HG02763 (cell line): ENCODE measurements at regions not wholly inside any gene's neighbourhood (a gene's known extent, or its start where the extent isn't known, plus 50 kb on each side); places are given as distances from the start of the nearest gene placed in this dataset.
A peak's percentile ranks its signal among the peaks of the same experiment; 100 is the strongest.

ENCODE experiments used
- ATAC-seq: cut with Tn5 transposase; IDR thresholded peaks from one replicate; pipeline ENCODE4 v1.9.1; 2021; ENCODE audit warnings: mild to moderate bottlenecking, moderate library complexity; ENCODE audit not compliant: unreplicated experiment

DNA sequence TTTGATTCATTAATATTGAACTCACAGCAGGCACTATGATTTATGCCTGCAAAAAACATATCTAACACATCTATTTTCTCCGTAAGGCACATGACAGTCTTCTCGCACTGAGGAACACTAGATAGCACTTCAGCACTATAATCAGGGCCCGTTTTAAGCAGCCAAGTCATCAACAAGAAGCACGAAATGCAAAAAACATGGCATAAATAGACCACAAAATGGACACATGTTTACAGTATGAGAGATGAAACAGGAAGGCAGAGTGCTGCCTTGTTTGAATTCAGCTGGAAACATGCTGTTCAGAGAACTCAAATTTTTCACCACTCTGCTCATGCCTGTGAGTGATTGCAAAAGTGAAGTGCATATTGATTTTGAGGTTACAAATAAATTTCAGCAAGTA is 205.8 kb upstream of the PDGFD start:
- no peak for ATAC-seq

DNA sequence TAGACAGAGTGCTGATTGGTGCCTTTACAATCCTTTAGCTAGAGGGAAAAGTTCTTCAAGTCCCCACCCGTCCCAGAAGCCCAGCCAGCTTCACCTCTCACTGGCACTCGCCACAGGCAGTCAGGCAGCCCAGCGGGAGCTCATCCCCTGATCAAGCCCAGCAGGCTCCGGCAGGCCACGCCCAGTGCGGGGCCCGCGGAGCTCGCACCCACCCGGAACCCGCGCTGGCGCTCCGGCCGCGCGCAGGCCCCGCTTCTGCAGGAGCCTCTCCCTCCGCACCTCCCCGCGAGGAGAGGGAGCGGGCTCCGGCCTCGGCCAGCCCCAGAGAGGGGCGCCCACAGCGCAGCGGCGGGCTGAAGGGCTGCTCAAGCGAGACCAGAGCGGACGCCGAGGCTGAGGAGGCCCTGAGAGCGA is 202.4 kb upstream of the PDGFD start:
- ATAC-seq: no peak

DNA sequence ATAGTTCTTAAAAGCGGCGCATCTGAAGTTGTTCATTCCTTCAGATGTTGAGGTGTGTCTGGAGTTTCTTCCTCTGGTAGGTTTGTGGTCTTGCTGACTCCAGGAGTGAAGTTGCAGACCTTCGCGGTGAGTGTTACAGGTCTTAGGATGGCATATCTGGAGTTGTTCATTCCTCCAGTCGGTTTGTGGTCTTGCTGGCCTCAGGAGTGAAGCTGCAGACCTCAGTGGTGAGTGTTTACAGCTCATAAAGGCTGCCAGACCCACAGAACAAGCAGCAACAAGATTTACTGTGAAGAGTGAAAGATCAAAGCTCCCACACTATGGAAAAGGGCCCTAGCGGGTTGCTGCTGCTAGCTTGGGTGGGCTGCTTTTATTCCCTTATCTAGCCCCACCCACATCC is 201.7 kb upstream of the PDGFD start:
- ATAC-seq: no peak

DNA sequence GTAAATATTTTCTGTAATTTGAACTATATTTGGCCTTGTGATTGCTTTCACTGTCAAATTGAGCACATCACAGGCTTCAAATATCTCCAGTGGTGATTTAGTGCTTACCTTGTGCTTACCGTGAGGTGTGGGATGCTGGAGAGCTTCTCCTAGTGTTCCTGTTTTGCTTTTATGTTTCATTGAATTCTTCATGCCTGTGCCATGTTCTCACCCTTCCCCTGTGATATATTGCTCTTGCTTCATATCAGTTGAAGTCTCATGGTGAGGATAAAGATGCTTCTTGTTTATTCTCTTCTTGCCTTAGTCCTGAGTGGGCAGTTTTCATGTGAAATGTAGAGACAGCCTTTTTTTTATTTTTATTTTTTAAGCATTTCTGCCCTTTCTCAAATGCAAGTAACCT is 198.0 kb upstream of the PDGFD start:
- ATAC-seq: no peak

DNA sequence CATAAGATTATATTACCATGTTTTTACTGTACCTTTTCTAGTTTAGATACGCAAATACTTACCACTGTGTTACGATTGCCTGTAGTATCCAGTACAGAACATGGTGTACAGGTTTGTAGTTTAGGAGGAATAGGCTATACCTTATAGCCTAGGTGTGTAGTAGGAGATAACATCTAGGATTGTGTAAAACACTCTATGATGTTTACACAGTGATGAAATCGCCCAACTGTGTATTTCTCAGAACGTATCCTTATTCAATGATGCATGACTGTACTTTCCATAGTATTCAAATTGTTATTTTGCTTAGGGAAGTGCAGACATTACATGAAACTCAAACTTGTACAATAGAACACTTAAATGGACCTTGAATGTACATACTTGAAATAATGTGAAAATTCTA is 188.1 kb upstream of the PDGFD start:
- no peak for ATAC-seq

DNA sequence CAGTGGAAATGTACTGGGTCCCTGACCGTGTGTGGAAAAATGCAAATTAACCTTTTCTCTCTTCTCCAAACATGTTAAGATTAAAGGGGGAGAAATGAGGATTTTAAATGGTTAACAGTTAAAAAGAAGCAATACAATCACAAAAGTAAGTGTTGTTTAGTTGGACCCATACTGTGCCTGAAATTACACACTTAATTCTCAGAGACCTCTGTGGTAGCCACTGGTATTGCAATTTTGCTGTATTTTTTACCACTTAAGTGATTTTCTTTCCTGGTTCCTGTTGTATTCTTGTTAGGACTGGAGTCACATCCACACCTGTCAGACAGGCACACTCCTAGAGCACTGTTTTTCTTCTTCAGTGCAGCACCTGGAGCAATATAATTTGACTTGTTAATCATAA is 179.6 kb upstream of the PDGFD start:
- peak; percentile 67 for ATAC-seq

DNA sequence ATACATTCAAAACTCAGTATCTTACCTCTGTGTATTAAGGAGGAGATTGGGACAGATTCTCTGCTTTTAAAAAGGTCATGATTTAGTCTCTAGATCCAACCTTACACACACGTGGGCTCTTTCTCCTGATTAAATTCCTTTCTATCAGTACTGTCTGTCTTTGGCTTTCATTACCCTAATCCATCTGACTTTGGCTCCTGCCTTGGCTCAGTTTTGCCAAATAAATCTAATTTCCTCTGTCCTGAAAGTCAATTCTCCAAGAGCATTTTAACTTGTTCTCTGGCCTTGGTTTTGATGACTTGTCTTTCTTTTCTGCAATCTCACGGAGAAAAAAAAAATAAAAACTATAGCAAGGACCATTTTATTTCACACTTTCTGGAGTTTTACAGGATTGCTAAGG is 176.6 kb upstream of the PDGFD start:
- ATAC-seq: no peak

DNA sequence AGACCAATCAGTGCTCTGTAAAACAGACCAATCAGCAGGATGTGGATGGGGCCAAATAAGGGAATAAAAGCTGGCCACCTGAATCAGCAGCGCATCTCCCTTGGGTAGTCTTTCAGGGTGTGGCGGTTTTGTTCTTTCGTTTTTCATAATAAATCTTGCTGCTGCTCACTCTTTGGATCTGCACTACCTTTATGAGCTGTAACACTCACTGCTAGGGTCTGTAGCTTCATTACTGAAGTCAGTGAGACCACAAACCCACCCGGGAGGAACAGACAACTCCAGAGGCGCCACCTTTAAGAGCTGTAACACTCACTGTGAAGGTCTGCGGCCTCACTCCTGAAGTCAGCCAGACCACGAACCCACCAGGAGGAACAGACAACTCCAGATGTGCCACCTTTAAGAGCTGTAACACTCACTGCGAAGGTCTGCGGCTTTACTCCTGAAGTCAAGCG is 175.5 kb upstream of the PDGFD start:
- no peak for ATAC-seq

DNA sequence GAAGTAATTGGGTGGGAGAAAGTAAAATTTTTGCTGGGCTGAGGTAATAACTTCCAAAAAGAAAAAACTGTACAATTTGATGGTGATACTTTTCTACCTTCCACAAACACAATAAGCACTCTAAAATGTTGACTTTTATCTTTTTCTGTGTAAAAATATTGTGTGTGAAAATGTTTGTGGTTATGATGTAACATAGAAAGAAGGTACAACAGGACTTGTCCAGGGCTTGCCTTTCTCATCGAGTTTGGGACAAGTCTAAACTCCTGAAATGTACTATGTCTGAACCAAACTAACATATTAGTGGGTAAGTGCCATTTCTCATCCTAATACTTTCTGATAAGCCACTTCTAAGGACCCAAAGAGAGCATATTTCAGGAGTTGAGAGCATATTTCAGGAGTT is 174.2 kb upstream of the PDGFD start:
- no peak for ATAC-seq

DNA sequence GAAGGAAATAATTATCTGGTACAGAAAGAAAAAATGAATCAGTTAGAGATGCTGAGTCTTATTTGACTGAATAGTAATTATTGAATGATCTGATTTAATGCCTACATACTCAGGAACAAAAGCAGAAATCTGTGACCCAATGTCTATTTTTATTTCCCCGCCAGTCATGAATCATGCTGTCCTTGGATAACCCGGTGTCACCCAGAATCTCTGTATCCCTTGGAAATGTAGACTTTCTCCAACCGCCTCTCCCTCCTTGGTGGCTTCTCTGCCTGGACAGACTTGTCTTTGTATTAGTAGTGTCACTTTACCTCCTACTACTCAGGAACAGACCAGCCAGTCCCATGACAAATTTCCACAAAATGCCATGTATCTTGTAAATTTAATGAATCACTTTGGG is 173.3 kb upstream of the PDGFD start:
- no peak for ATAC-seq

DNA sequence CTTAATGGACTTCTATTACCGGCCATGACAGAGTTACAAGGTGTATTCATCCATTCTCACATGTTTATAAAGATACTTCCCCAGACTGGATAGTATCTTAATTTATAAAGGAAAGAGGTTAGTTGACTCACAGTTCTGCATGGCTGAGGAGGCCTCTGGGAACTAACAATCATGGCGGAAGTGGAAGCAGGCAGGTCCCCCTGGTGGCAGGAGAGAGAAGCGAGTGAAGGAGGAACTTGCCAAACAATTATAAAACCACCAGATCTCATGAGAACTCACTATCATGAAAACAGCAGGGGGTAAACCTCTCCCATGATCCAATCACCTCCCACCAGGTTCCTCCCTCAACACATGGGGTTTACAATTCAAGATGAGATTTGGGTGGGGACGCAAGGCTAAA is 170.0 kb upstream of the PDGFD start:
- no peak for ATAC-seq

DNA sequence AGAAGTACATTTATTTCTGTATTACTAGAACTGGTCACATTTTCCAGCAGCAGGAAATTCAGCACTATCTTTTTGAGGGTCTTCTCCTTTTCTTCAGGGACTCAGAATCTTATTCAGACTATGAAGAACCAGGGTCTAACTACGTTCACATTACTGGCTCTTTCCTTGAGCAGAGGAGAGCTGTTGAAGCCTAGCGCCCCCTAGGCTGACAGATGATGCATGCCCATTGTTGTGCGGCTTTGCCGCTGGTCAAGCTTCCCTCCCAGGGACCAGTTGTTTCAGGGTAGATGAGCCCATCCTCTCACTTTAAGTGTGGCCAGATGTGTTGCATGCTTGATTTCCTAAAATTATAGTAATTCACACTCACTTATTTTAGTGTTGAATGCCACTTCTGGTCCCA is 168.2 kb upstream of the PDGFD start:
- ATAC-seq: no peak

DNA sequence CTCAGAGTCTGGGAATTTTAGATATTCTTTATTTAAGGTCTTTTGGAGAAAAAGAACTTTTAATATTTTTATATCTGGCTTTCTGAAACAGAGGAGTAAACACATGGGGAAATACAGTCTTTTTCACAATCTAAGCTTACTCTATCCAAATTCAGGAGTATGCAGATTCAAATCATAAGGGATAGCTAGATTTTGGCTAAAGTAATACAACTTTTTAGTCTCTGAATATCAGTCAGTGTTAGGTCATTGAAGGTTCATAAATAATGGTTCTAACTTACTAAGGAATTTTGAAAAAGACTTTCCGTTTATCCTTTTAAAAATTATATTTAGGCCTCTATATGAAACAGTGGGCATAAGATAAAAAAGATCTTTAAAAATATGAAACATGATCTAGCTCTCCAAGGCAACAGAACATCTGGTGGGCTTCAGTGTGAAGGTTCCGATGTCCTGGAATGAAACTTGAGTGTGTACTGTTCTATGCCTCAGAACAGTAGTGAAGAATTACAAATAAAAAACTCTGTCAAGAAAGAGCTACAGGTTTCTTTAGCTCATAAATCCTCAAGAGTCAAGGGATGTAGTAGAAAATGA is 165.2 kb upstream of the PDGFD start:
- ATAC-seq: no peak

DNA sequence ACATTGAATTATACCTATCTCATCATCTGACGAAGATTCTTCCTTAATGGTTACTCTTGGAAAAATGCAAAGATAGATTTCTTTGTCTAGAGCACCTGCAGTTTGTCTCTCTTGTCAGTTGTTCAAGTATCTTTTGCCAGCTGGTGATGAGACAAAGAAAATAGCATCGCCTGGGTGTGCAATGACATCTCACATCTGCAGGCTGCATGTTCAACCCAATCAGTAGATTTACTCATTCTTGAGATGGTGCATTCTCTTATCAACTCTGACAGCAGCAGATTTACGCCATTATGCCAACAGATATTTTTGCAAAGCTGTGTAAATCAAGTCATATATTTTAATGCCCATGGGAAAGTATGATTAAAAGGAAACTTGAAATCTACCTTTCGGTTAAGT is 164.6 kb upstream of the PDGFD start:
- ATAC-seq: no peak

DNA sequence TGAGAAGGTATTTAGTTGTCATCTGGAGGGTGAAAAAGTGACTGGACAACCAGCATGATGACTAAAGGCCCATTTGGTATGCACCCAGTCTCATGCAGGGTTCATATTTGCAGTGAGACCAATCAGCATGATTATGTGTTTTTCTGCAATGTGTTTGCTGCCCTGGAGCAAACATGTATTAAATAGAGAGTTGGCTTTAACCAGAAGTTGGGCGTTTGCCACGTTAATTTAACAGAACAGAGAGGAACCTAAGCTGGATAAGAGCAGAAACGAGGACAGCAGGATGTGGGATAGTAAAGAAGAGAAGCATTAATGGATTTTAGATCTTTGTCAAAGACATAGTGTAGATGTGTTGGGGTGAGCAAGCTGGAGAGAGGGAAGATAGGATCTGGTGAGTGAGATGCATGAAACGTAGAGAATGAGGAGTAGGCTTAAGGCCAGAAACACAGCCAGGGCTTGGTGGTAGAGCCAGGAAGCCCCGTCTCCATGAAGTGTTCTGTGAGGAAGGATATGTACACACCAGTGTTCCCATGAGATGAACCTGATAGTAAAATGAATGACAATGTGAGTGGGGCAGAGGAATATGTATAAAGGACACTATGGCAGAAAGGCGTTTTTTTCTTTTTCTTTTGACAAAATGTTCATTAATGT is 164.0 kb upstream of the PDGFD start:
- ATAC-seq: no peak

DNA sequence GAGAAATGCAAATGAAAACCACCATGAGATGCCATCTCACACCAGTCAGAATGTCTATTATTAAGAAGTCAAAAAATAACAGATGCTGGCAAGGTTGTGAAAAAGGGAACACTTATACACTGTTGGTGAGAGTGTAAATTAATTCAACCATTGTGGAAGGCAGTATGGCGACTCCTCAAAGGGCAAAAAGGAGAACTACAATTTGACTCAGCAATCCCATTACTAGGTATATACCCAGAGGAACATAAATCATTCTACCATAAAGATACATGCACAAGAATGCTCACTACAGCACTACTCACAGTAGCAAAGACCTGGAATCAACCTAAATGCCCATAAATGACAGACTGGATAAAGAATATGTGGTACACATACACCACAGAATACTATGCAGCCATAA is 161.1 kb upstream of the PDGFD start:
- no peak for ATAC-seq

DNA sequence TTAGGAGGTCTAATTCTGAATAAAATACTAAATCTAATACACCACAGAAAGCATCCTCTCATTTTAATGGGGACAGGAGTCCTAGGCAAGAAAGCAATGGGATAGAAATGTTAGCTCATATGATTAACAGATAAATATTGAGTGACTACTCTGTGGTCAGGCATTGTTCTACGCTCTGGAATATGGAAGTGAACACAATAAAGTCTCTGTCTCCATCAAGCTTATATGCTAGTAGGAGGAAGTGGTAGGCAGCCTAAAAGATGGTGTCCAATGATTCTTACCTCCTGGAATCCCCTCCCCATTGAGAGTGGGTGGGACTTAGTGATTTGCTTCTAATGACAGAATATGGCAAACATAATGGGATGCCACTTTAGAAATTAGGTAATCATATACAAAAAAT is 160.3 kb upstream of the PDGFD start:
- no peak for ATAC-seq

DNA sequence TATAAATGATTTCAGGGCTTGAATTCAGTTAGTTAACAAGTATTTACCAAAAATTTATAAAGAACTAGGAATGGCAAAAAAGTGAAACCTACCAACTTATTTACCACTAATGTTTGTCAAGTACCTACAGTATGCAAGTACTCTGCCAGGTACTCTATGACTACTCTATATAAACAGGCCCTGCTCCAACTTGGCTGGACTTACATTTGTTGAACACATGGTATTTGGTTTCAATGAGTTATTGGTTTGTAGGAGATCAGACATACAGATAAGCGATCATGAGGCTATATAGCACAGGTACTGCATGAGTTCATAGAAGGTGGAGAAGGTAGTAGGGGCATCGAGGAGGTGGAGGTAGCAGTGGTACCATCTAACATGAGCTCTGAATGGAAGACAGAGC is 159.9 kb upstream of the PDGFD start:
- ATAC-seq: no peak

DNA sequence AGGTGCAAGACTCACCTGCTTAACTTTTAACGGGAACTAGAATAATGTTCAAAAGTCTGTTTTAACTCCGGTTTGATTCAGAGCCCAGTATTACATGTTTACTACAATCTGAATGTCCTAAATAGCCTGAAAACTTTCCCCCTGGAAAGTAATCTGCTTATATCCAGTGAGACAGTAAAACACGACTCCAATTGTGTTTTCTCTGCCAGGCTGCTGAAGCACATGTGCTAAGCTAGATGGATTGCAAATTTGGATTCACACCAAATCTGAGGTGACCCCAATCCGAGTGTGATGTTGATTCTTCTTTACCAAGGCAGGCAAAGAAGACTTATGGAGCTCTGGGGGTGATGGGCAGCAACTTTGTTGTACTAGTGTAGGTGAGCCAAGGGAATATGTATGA is 158.7 kb upstream of the PDGFD start:
- no peak for ATAC-seq

DNA sequence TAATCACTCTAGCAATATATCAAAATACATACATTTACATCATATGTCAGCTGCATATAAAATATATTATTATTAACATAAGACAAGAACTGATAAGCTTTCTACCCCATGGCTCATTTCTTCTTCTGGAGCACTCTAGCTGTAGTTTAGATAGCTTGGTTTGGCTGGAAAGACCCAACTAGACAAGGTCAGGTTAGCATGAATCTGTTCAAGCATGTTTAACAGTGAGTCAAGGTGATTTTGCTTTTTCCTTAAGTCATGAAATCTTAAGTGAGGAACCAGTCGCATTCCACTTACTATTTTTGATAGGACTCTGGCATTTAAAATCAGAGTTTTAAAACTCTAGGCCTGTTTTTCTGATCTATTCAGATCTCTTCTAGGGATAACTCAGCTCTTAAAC is 157.0 kb upstream of the PDGFD start:
- ATAC-seq: no peak

DNA sequence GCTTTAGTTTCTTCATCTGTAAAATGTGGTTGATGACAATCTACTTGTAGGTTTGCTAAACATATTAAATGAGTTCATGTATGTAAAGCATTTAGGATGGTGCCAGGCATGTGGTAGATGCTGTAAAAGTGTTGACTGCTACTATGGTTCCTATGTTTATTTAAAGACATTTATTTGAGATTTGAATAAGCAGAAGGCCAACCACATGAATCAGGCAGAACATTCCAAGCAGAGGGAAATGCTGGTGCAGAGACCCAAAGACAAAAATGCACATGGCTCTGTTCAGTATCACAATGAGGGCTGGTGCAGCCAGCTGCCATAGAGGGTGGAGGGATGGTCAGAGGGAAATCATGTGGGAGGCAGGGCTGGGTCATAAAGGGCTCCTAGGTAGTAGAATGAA is 156.2 kb upstream of the PDGFD start:
- no peak for ATAC-seq

DNA sequence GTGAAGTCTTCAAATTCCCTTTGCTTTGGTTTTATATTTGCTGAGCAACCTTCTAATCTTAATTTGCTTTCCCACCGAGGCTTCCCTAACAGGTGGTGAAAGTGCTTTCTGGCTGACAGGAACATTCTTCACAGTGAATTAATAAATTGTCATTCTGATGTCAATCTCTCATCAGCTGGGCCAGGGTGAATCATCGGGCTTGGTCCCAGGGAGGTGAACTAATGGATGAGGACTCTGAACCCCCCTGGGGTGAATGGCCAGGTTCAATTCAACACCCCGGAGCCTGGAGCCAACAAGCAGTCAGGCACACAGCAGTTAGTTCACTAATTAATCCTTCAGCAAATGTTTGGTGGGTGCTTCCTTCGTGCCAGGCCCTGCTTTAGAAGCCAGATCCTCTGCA is 155.4 kb upstream of the PDGFD start:
- ATAC-seq: no peak

DNA sequence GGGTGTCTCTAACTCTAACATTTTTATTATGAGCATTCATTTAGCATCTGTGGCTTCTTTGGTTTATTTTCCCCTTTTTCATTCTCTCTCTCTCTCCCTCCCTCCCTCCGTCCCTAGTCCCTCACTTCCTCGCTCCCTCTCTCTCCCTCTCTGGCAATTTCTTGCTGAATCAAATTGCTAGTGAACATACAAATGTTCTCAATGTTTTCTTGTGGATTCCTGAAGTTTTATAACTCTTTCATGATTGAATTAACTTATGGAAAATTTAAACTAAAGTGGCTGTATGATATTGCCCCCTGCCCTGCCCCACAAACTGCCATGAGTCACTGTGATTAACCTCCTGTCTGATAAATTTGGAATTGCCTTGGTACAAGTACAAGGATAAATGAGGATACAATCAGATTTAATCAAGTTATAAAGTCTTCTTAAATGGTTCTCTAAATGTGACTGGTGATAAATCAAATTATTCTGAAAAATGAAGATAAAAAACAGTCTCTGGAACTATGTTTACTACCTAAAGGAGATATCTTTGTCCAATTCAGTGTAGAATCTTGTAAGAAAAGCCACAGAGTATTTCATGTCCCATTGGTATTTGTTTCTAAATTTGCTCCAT is 143.0 kb upstream of the PDGFD start:
- ATAC-seq: no peak
